Loucy (cell line): ENCODE measurements at regions not wholly inside any gene's neighbourhood (a gene's known extent, or its start where the extent isn't known, plus 50 kb on each side); places are given as distances from the start of the nearest gene placed in this dataset.

Source experiments
- EZH2phosphoT487 ChIP-seq: fragments of 200-600 bp; IDR thresholded peaks from 2 replicates; pipeline ENCODE4 v1.6.1; 2018; ENCODE audit warnings: antibody characterized with exemption, mild to moderate bottlenecking, moderate library complexity, borderline replicate concordance
- TF ChIP-seq, protein P1 (sequence below): fragments of 200-600 bp; sonication (generic); conservative IDR thresholded peaks from 2 replicates; pipeline ENCODE4 v1.5.1; 2014; ENCODE audit warnings: mild to moderate bottlenecking, antibody characterized with exemption, low read length

DNA sequence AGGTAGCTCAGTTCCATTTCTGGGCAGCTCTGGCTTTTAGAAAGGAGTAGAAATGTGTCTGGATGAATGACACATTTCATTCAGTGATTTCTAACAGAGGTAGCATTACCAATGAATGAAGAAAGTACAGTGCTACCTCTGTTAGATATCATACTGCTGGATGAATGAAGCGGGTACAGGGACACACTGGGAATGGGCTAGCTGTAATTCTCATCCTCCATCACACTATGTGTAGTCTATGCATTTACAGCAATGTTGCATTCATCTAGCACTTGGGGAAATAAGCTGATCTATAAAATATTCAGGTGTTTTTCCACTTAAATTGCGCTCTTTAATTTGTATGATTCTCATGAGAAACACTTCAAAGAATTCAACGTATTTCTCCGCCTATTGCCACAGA, 158.3 kb upstream of the IRX5 start:
- no peak for TF ChIP-seq EZH2phosphoT487
- TF ChIP-seq, protein P1, sequence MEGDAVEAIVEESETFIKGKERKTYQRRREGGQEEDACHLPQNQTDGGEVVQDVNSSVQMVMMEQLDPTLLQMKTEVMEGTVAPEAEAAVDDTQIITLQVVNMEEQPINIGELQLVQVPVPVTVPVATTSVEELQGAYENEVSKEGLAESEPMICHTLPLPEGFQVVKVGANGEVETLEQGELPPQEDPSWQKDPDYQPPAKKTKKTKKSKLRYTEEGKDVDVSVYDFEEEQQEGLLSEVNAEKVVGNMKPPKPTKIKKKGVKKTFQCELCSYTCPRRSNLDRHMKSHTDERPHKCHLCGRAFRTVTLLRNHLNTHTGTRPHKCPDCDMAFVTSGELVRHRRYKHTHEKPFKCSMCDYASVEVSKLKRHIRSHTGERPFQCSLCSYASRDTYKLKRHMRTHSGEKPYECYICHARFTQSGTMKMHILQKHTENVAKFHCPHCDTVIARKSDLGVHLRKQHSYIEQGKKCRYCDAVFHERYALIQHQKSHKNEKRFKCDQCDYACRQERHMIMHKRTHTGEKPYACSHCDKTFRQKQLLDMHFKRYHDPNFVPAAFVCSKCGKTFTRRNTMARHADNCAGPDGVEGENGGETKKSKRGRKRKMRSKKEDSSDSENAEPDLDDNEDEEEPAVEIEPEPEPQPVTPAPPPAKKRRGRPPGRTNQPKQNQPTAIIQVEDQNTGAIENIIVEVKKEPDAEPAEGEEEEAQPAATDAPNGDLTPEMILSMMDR = no peak
